ENCODE measurements at regions not wholly inside any gene's neighbourhood (a gene's known extent, or its start where the extent isn't known, plus 50 kb on each side); places are given as distances from the start of the nearest gene placed in this dataset.
A peak's percentile ranks its signal among the peaks of the same experiment; 100 is the strongest.

GRCh38 chr17:77641718-77642117 lies 316.8 kb upstream of the TNRC6C start:
- H3K9me3 Mint-ChIP-seq = no peaks in the 10 kb centered on the region
- H3K27ac Mint-ChIP-seq = no peak overlapping the region
- H3K4me3 Mint-ChIP-seq = no peak overlapping the region
- DNase-seq (ENCODE audit: low spot score) (no peak), ATAC-seq (no peak)
- peaks cover 14 to 24% of the 10 kb centered on the region in 2 donors for H3K27me3 Mint-ChIP-seq
- H3K4me1 Mint-ChIP-seq (ENCODE audit: low read depth in 2 of 2) = peaks cover 6 to 8% of the 10 kb centered on the region in 2 donors
- no peaks in the 10 kb centered on the region for H3K36me3 Mint-ChIP-seq

GRCh38 chr17:77644181-77645071 lies 314.1 kb upstream of the TNRC6C start:
- DNase-seq (ENCODE audit: low spot score) (no peak), ATAC-seq (no peak)
- Mint-ChIP-seq H3K9me3 (no peaks in the 10 kb centered on the region), H3K4me1 (ENCODE audit: low read depth in 2 of 2) (peaks cover 6 to 9% of the 10 kb centered on the region in 2 donors), H3K36me3 (no peaks in the 10 kb centered on the region), H3K27ac (peak overlapping the region in 1 of 2 donors; percentile 83), H3K4me3 (peak overlapping the region; percentile 17), H3K27me3 (peaks cover 14 to 24% of the 10 kb centered on the region in 2 donors)

DNA sequence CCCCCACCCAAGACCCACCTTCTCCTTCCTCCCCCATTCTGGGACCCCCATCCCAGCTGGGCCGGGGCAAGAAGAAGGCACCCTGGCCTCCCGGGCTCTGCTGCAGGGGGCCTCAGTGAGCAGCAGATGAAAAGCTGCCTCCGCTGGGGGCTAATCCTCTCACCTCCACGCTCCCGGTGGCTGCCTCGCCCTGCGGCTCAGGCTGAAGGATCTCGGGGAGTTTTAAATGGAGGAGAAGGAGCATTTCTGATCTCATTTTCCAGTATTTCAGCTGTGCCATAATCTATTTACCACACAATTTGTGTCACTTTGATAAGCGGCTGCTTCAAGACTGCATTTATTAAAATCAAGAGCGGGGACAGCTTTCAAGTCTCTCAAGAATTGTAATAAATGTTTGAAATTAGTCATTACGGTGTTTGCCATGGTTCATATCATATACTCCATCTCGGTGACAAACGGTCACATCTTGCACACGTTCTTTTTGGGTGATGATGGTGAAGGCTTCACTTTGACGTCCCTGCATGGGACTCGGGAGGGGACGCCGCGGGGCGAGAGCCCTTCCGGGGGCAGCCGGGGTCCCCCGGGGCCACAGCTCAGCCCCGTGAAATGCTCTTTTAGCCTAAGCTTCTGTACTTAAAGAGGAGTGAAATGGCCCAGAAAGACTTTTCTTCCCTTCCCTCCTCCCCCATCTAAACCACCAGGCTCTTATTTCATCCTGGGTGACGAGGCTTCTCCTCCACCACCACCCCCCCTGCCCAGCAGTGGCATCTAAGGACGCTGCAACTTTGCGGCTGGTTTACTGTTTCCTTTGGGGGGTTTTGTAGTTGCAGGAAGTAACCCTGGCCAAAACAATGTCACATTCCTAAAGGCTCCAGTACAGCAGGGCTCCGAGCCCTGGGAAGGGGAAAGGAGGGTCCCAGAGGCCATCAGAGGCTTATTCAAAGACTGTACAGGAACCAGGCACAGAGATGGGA lies 313.1 kb upstream of the TNRC6C start:
- DNase-seq (ENCODE audit: low spot score) = no peak

GRCh38 chr17:77646046-77646430 lies 312.5 kb upstream of the TNRC6C start:
- H3K4me3 Mint-ChIP-seq = peak overlapping the region; percentile 62
- H3K9me3 Mint-ChIP-seq = no peaks in the 10 kb centered on the region
- peak overlapping the region; percentile 33 to 83 for H3K27ac Mint-ChIP-seq

More for the DNA sequence above, 313.1 kb upstream of the TNRC6C start:
- H3K4me3 Mint-ChIP-seq = peak overlapping the region; percentile 62
- no peaks in the 10 kb centered on the region for H3K9me3 Mint-ChIP-seq
- peaks cover 8 to 16% of the 10 kb centered on the region in 2 donors for H3K27me3 Mint-ChIP-seq
- ATAC-seq = peak; percentile 61 to 82
- H3K27ac Mint-ChIP-seq = peak overlapping the region; percentile 33 to 83
- H3K4me1 Mint-ChIP-seq (ENCODE audit: low read depth in 2 of 2) = peaks cover 6 to 13% of the 10 kb centered on the region in 2 donors
- H3K36me3 Mint-ChIP-seq = no peaks in the 10 kb centered on the region

DNA sequence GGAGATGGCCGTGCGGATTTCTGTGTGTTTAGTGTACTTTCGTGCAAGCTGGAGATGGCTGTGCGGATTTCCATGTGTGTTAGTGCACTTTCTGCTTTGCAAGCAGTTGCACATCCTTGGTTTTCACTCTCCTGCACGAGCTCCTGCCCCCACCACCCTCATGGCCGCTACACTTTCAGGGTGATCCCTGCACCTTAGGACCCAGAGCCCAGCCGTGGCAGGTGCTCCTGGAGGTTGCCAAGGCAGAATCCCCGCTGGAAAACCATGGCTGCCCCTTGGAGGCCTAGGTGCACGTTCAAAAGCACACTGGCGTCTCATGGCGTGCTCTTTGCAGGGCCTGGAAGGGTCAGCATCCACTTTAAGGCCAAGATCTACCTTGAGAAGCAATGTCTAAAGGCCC lies 311.0 kb upstream of the TNRC6C start:
- no peak for ATAC-seq
- H3K27ac Mint-ChIP-seq = no peak overlapping the region
- peaks cover 6 to 13% of the 10 kb centered on the region in 2 donors for H3K4me1 Mint-ChIP-seq (ENCODE audit: low read depth in 2 of 2)
- peaks cover 0 to 5% of the 10 kb centered on the region in 2 donors for H3K27me3 Mint-ChIP-seq
- H3K4me3 Mint-ChIP-seq = no peak overlapping the region
- H3K36me3 Mint-ChIP-seq = no peaks in the 10 kb centered on the region
- H3K9me3 Mint-ChIP-seq = no peaks in the 10 kb centered on the region
- no peak for DNase-seq (ENCODE audit: low spot score)

More at GRCh38 chr17:77646046-77646430, 312.5 kb upstream of the TNRC6C start:
- Mint-ChIP-seq H3K4me1 (ENCODE audit: low read depth in 2 of 2) (peaks cover 6 to 13% of the 10 kb centered on the region in 2 donors), H3K36me3 (no peaks in the 10 kb centered on the region), H3K27me3 (peaks cover 6 to 9% of the 10 kb centered on the region in 2 donors)
- ATAC-seq (no peak), DNase-seq (ENCODE audit: low spot score) (no peak)

DNA sequence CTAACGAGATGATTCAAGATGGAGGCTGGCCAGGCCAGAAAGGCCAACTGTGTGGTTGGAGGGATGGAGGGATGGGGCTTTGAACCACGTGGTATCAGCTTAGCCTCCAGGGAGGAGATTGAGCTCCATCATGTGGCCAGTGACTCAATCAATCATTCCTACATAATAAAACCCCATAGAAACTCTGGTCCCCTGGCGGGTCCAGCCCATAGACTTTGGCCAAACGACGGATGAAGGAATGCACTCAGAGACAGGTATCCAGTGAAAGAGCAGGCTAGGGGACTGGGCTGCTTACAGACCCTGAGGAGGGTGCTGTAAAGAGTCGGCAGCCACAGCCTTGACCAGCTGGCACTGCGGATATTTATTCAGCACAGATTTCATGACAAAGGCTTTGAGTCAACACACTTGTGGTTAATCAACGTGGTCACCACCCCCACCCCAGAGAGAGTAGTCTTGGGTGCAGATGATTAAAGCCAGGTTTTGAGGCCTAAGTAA lies 308.7 kb upstream of the TNRC6C start:
- H3K27me3 Mint-ChIP-seq = peaks cover 0 to 4% of the 10 kb centered on the region in 2 donors
- H3K4me3 Mint-ChIP-seq = no peak overlapping the region
- ATAC-seq = no peak
- H3K27ac Mint-ChIP-seq = no peak overlapping the region
- H3K9me3 Mint-ChIP-seq = no peaks in the 10 kb centered on the region
- no peaks in the 10 kb centered on the region for H3K36me3 Mint-ChIP-seq
- no peak for DNase-seq (ENCODE audit: low spot score)
- peaks cover 6 to 13% of the 10 kb centered on the region in 2 donors for H3K4me1 Mint-ChIP-seq (ENCODE audit: low read depth in 2 of 2)

GRCh38 chr17:77651988-77652387 lies 306.5 kb upstream of the TNRC6C start:
- H3K4me1 Mint-ChIP-seq (ENCODE audit: low read depth in 2 of 2) = peaks cover 0 to 5% of the 10 kb centered on the region in 2 donors

GRCh38 chr17:77654296-77654695 lies 304.2 kb upstream of the TNRC6C start:
- Mint-ChIP-seq H3K27ac (no peak overlapping the region), H3K36me3 (no peaks in the 10 kb centered on the region), H3K4me3 (no peak overlapping the region), H3K9me3 (no peaks in the 10 kb centered on the region), H3K27me3 (peaks cover 8 to 15% of the 10 kb centered on the region in 2 donors), H3K4me1 (ENCODE audit: low read depth in 2 of 2) (peaks cover 0 to 5% of the 10 kb centered on the region in 2 donors)
- DNase-seq (ENCODE audit: low spot score) (no peak), ATAC-seq (no peak)

More at GRCh38 chr17:77651988-77652387, 306.5 kb upstream of the TNRC6C start:
- H3K36me3 Mint-ChIP-seq = no peaks in the 10 kb centered on the region
- no peak overlapping the region for H3K4me3 Mint-ChIP-seq
- no peak overlapping the region for H3K27ac Mint-ChIP-seq
- H3K9me3 Mint-ChIP-seq = no peaks in the 10 kb centered on the region
- ATAC-seq (no peak), DNase-seq (ENCODE audit: low spot score) (no peak)
- peaks cover 0 to 4% of the 10 kb centered on the region in 2 donors for H3K27me3 Mint-ChIP-seq

DNA sequence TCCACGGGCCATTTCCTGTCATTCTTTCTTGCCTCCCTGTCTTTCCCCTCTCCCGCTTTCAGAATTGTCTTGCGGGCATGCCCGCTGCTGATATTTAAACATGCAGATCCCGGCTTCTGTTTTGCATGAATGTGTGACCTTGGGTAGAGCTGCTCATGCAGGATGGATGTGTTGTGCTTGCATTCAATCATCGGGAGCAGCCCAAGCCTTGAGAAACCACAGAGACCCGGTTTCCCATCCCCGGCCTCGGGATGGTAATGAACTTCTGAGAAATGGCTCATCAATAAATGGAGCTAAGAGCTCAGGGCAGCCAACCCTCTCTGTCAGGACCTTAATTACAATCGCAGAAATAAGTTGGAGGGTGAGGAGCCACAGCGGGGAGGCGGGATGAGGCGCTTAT lies 303.7 kb upstream of the TNRC6C start:
- H3K27ac Mint-ChIP-seq = no peak overlapping the region

DNA sequence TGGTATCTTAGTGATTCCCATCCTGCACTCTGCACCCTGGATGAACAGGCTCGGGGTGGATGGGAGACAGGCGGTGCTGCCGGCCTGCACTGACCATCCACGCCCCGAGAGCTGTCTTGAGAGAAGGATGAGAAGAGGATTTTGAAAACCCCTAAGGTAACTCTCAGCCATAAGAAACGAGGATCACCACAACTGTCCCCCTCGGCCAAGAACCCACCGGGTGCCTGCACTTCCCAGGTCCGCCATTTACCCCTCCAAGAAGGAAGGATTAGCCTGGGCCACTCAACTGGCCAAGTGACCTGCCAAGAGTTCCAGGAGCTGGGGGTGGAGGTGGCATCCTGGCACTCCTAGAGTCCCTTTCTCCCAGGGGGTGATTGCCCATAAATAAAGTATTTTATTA lies 302.4 kb upstream of the TNRC6C start:
- DNase-seq (ENCODE audit: low spot score) = no peak
- Mint-ChIP-seq H3K4me3 (no peak overlapping the region), H3K27ac (no peak overlapping the region), H3K4me1 (ENCODE audit: low read depth in 2 of 2) (no peaks in the 10 kb centered on the region), H3K9me3 (no peaks in the 10 kb centered on the region), H3K27me3 (peaks cover 8 to 19% of the 10 kb centered on the region in 2 donors), H3K36me3 (no peaks in the 10 kb centered on the region)
- no peak for ATAC-seq

More for the DNA sequence above, 303.7 kb upstream of the TNRC6C start:
- Mint-ChIP-seq H3K9me3 (no peaks in the 10 kb centered on the region), H3K36me3 (no peaks in the 10 kb centered on the region), H3K4me3 (no peak overlapping the region), H3K27me3 (peaks cover 8 to 15% of the 10 kb centered on the region in 2 donors), H3K4me1 (ENCODE audit: low read depth in 2 of 2) (peaks cover 0 to under 1% of the 10 kb centered on the region in 2 donors)
- ATAC-seq = no peak
- DNase-seq (ENCODE audit: low spot score) = no peak

DNA sequence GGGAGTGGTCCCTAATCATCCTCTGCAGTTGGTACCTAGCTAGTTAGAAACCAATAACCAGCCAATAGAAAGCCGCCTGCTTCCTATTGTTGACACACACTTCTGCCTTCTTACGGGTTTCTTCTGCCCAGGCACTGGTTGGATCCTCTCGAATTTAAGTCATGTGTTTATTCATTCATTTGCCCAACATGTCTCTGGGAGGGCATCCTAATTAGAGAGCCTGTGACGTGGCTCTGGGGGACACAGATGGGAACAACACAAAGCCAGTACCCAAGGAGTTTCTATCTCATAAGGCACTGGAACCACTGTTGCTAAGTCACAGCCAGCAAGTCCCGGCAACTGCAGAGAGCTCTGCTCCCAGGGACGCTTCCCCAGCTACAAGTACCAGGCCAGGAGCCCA lies 300.7 kb upstream of the TNRC6C start:
- H3K9me3 Mint-ChIP-seq = no peaks in the 10 kb centered on the region
- no peak overlapping the region for H3K4me3 Mint-ChIP-seq
- DNase-seq (ENCODE audit: low spot score) = no peak
- peaks cover 8 to 19% of the 10 kb centered on the region in 2 donors for H3K27me3 Mint-ChIP-seq
- H3K4me1 Mint-ChIP-seq (ENCODE audit: low read depth in 2 of 2) = no peaks in the 10 kb centered on the region
- H3K36me3 Mint-ChIP-seq = no peaks in the 10 kb centered on the region
- ATAC-seq = no peak
- H3K27ac Mint-ChIP-seq = no peak overlapping the region

DNA sequence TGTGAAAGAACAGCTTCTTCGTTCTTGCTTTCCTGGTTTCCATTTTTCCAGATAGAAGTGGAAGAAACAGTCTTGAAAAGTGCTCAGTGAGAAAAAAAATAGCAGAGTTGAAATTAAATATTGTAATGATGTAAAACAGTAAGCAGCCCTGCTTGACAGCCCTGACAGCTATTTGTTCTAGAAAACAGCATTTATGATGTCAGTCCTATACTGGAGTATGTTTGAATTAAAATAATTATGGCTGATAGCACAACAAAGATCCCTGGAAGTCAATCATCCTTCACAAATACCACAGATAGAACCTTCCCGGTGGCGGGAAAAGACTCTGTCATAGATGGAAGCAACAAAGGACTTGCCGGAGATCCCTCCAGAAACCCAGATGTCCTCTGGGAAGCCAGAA lies 298.0 kb upstream of the TNRC6C start:
- Mint-ChIP-seq H3K27me3 (peaks cover 8 to 15% of the 10 kb centered on the region in 2 donors), H3K9me3 (no peaks in the 10 kb centered on the region), H3K4me1 (ENCODE audit: low read depth in 2 of 2) (peaks cover 0 to 3% of the 10 kb centered on the region in 2 donors), H3K4me3 (no peak overlapping the region), H3K27ac (no peak overlapping the region), H3K36me3 (no peaks in the 10 kb centered on the region)
- DNase-seq (ENCODE audit: low spot score) = no peak
- no peak for ATAC-seq

DNA sequence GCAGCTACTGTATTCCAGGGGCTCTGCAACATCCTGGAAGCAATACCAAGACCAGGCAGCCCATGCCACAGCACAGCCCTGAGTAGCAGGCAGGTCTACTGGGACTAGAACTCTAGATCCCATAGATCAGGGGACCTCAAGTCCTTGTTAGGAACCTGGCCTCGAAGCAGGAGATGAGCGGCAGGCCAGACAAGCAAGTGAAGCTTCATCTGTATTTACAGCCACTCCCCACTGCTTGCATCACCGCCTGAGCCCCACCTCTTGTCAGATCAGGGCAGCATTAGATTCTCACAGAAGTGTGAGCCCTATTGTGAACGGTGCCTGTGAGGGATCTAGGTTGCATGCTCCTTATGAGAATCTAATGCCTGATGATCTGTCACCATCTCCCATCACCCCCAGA lies 295.7 kb upstream of the TNRC6C start:
- DNase-seq (ENCODE audit: low spot score) = no peak
- peaks cover 4% of the 10 kb centered on the region for H3K9me3 Mint-ChIP-seq
- H3K36me3 Mint-ChIP-seq = peaks cover 6% of the 10 kb centered on the region
- ATAC-seq = no peak
- peaks cover 22 to 23% of the 10 kb centered on the region in 2 donors for H3K4me1 Mint-ChIP-seq (ENCODE audit: low read depth in 2 of 2)
- H3K4me3 Mint-ChIP-seq = no peak overlapping the region
- H3K27me3 Mint-ChIP-seq = peaks cover 8 to 10% of the 10 kb centered on the region in 2 donors
- no peak overlapping the region for H3K27ac Mint-ChIP-seq
